ENCODE measurements at regions not wholly inside any gene's neighbourhood (a gene's known extent, or its start where the extent isn't known, plus 50 kb on each side); places are given as distances from the start of the nearest gene placed in this dataset.

GRCh38 chrY:16572061-16572460, 1308.0 kb downstream of the CDY2B start:
- no peak for TF ChIP-seq CTCF (IDR thresholded peaks at IDR 0.05; ENCODE audit: borderline replicate concordance, extremely low read depth, low read length, poor library complexity, severe bottlenecking)
- no peak for TF ChIP-seq EZH2 (IDR thresholded peaks at IDR 0.05; ENCODE audit: borderline replicate concordance, low read depth, low read length, severe bottlenecking)
